Smooth muscle cell (in vitro differentiated cells): ENCODE measurements at regions not wholly inside any gene's neighbourhood (a gene's known extent, or its start where the extent isn't known, plus 50 kb on each side); places are given as distances from the start of the nearest gene placed in this dataset.

Experiments
- DNase-seq: peaks from one replicate; lab custom pipeline; 2025; ENCODE audit not compliant: unreplicated experiment; lab: John Stamatoyannopoulos, UW
- H2AFZ ChIP-seq: fragments of 200-600 bp; sonication (generic); 2 replicates; pipeline ENCODE4 v1.6.0; 2016; ENCODE audit warnings: antibody characterized with exemption, low read depth, mild to moderate bottlenecking
- H3F3A ChIP-seq: fragments of 200-600 bp; sonication (generic); 2 replicates; pipeline ENCODE4 v1.6.0; 2017; ENCODE audit warnings: antibody characterized with exemption, low read depth
- H3K27ac ChIP-seq: fragments of 200-600 bp; sonication (generic); 2 replicates; pipeline ENCODE4 v1.5.1; 2016; ENCODE audit warnings: low read depth, mild to moderate bottlenecking
- H3K27me3 ChIP-seq: fragments of 200-600 bp; sonication (generic); 2 replicates; pipeline ENCODE4 v1.6.1; 2016; ENCODE audit warnings: low read depth, mild to moderate bottlenecking
- H3K36me3 ChIP-seq: fragments of 200-600 bp; sonication (generic); 2 replicates; pipeline ENCODE4 v1.5.1; 2016; ENCODE audit warnings: low read depth
- H3K4me1 ChIP-seq: fragments of 200-600 bp; sonication (generic); 2 replicates; pipeline ENCODE4 v1.5.1; 2016; ENCODE audit warnings: low read depth
- H3K4me2 ChIP-seq: fragments of 200-600 bp; sonication (generic); 2 replicates; pipeline ENCODE4 v1.6.0; 2016; ENCODE audit warnings: mild to moderate bottlenecking
- H3K4me3 ChIP-seq: fragments of 200-600 bp; sonication (generic); 2 replicates; pipeline ENCODE4 v1.5.1; 2016; ENCODE audit warnings: mild to moderate bottlenecking
- H3K79me2 ChIP-seq: fragments of 200-600 bp; sonication (generic); 2 replicates; pipeline ENCODE4 v1.6.0; 2016; ENCODE audit warnings: low read depth, mild to moderate bottlenecking
- H3K9ac ChIP-seq: fragments of 200-600 bp; sonication (generic); 2 replicates; pipeline ENCODE4 v1.6.0; 2016; ENCODE audit warnings: low read depth
- H3K9me3 ChIP-seq: fragments of 200-600 bp; sonication (generic); replicated peaks from 2 replicates; pipeline ENCODE4 v1.5.1; 2016; ENCODE audit warnings: low read depth
- H4K20me1 ChIP-seq: fragments of 200-600 bp; sonication (generic); 2 replicates; pipeline ENCODE4 v1.6.0; 2016; ENCODE audit warnings: low read depth
- WGBS: methylation state at CpG from one replicate; pipeline ENCODE4 v1.1.7; 2016; ENCODE audit warnings: low lambda C conversion rate; 5-methylcytosine and 5-hydroxymethylcytosine counted together
- TF ChIP-seq, protein P1 (sequence below): fragments of 200-600 bp; sonication (generic); IDR thresholded peaks from 2 replicates; pipeline ENCODE4 v1.5.1; 2017; ENCODE audit warnings: borderline replicate concordance, mild to moderate bottlenecking, antibody characterized with exemption; ENCODE audit not compliant: insufficient read depth, poor library complexity, severe bottlenecking

DNA sequence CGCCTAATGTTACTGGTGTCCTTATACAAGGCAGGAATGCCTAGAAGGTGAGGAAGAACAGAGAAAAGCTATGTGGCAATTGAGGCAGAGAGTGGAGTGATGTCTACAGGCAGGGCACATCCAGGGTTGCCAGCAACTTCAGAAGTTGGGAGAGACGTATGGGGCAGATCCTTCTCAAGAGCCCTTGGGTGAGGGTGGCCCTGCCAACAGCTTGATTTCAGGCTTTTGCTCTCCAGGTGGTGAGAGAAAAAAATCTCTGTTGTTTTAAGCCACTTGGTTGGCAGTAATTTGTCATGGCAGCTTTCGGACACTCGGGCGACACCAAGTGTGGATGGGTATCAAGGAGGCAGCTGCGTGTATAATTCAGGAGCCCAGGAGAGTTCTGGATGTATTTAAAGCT, 217.4 kb upstream of the SMIM21 start:
- no peaks in the 10 kb centered on the region for H3K27me3 ChIP-seq
- 96% methylated on average over 6 of the region's 6 CpGs for WGBS
- no peak for DNase-seq

DNA sequence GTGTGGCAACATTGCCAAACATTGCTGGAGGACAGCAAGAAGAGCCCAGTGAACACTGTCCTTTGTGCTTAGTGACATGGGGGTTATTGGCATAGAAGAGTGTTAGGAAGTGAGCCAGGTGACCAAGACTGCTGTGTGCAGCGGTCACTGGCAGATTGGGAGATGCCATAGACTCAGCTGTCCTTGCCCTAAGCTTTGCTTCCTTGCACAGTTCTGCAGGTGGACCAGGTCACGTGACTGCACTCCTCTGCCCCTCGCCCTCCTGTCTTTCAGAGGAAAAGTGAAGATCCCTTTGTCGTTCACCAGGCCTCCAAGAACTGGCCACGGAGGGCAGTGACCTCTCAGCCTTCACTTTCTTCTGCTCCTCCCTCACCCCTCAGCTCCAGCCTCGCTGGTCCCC, 215.6 kb upstream of the SMIM21 start:
- Histone ChIP-seq H4K20me1 (no peaks in the 10 kb centered on the region), H3K4me1 (peaks cover 1% of the 10 kb centered on the region), H3K79me2 (no peaks in the 10 kb centered on the region), H3K27me3 (no peaks in the 10 kb centered on the region), H3K4me2 (no peak overlapping the region), H3K4me3 (no peak overlapping the region), H3F3A (no peaks in the 10 kb centered on the region), H3K36me3 (no peaks in the 10 kb centered on the region), H3K9me3 (no peaks in the 10 kb centered on the region), H2AFZ (no peak overlapping the region), H3K9ac (no peak overlapping the region), H3K27ac (no peak overlapping the region)
- TF ChIP-seq, protein P1, sequence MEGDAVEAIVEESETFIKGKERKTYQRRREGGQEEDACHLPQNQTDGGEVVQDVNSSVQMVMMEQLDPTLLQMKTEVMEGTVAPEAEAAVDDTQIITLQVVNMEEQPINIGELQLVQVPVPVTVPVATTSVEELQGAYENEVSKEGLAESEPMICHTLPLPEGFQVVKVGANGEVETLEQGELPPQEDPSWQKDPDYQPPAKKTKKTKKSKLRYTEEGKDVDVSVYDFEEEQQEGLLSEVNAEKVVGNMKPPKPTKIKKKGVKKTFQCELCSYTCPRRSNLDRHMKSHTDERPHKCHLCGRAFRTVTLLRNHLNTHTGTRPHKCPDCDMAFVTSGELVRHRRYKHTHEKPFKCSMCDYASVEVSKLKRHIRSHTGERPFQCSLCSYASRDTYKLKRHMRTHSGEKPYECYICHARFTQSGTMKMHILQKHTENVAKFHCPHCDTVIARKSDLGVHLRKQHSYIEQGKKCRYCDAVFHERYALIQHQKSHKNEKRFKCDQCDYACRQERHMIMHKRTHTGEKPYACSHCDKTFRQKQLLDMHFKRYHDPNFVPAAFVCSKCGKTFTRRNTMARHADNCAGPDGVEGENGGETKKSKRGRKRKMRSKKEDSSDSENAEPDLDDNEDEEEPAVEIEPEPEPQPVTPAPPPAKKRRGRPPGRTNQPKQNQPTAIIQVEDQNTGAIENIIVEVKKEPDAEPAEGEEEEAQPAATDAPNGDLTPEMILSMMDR: no peak
- WGBS: 100% methylated on average over 6 of the region's 6 CpGs
- DNase-seq: no peak

More for the DNA sequence above, 217.4 kb upstream of the SMIM21 start:
- Histone ChIP-seq H3F3A (no peaks in the 10 kb centered on the region), H2AFZ (no peak overlapping the region), H3K79me2 (no peaks in the 10 kb centered on the region), H3K4me3 (no peak overlapping the region), H3K4me1 (no peaks in the 10 kb centered on the region), H3K9ac (no peak overlapping the region), H3K27ac (no peak overlapping the region), H3K36me3 (no peaks in the 10 kb centered on the region), H3K4me2 (no peak overlapping the region), H4K20me1 (no peaks in the 10 kb centered on the region), H3K9me3 (no peaks in the 10 kb centered on the region)
- TF ChIP-seq, protein P1: no peak

DNA sequence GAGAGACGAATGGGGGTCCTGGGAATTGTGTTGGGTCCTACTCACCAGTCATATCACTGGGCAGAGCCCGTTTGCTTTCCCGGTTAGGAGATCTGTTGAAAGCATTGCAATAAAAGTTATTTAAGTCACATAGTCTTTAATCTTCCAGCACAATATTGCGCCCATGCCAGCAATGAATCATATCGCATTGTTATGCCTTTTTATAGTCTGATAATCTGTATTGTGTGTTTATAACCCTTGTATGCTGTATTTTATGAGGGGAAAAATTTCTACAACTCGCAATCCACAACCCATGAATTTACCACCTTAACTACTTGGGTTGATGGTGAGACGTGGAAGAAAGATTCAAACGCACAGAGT, 211.9 kb upstream of the SMIM21 start:
- Histone ChIP-seq H3K9ac (no peak overlapping the region), H3K4me1 (peaks cover 3% of the 10 kb centered on the region), H2AFZ (no peak overlapping the region), H3K9me3 (no peaks in the 10 kb centered on the region), H3K79me2 (no peaks in the 10 kb centered on the region), H3K27ac (peak overlapping the region; percentile 93), H3K27me3 (no peaks in the 10 kb centered on the region), H3K4me3 (no peak overlapping the region), H4K20me1 (no peaks in the 10 kb centered on the region), H3F3A (peaks cover 7% of the 10 kb centered on the region), H3K36me3 (no peaks in the 10 kb centered on the region), H3K4me2 (peak overlapping the region; percentile 85)
- WGBS: 67% methylated on average over 8 of the region's 8 CpGs
- TF ChIP-seq, protein P1: no peak
- no peak for DNase-seq

DNA sequence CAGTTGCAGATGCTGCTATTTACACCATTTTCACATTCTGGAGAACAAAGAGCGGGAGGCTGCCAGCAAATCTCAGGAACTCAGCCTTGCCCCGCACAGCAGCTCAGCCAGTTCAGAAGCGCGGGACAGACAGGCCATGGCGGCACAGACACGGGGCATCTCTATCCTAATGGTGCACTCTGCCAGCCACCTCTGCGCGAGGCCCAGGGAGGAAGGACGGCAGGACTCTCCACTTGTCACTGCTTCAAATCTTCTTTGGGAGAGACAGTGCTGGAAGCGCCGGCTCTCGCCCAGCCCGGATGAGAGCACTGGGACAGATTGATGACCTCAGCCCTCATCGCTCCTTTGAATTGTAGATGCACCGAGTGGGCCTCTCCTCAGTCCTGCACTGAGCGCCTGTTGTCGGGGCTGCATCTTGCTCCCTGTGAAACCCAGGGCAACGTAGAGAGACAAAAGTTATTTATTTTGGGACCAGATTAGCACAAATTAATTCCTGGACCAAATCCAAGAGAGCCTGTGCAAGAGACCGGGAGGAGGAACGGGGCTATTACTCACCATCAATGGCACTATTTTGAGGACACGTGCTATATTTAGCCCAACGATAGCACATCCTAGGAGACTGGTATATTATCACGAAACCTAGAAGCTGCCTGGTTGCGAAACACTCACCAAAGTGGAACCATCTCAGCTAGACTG, 211.4 kb upstream of the SMIM21 start:
- Histone ChIP-seq H3K4me2 (peak overlapping the region; percentile 85), H3F3A (peaks cover 7% of the 10 kb centered on the region), H3K27me3 (no peaks in the 10 kb centered on the region), H3K36me3 (no peaks in the 10 kb centered on the region), H2AFZ (peak overlapping the region; percentile 28), H3K9me3 (no peaks in the 10 kb centered on the region), H3K79me2 (no peaks in the 10 kb centered on the region), H3K27ac (peak overlapping the region; percentile 93), H4K20me1 (no peaks in the 10 kb centered on the region), H3K4me3 (peak overlapping the region; percentile 40), H3K9ac (peak overlapping the region; percentile 89), H3K4me1 (peaks cover 3% of the 10 kb centered on the region)
- DNase-seq: peak; percentile 38
- 15% methylated on average over 24 of the region's 24 CpGs for WGBS
- TF ChIP-seq, protein P1: no peak
